OCI-LY1 (cell line): ENCODE measurements at regions not wholly inside any gene's neighbourhood (a gene's known extent, or its start where the extent isn't known, plus 50 kb on each side); places are given as distances from the start of the nearest gene placed in this dataset.

Source experiments
- H2AFZ ChIP-seq: fragments of 200-600 bp; sonication (generic), shearing (Covaris generic); 2 replicates; pipeline ENCODE4 v1.6.0; 2014; ENCODE audit warnings: antibody characterized with exemption, mild to moderate bottlenecking, low read length
- H3F3A ChIP-seq: fragments of 200-600 bp; sonication (generic), shearing (Covaris generic); 2 replicates; pipeline ENCODE4 v1.6.0; 2014; ENCODE audit warnings: mild to moderate bottlenecking, antibody characterized with exemption, low read length, moderate library complexity; ENCODE audit not compliant: insufficient read depth
- H3K27ac ChIP-seq: fragments of 200-600 bp; sonication (generic); 2 replicates; pipeline ENCODE4 v1.5.1; 2014; ENCODE audit warnings: low read length, mixed run types, mild to moderate bottlenecking, low read depth; ENCODE audit not compliant: poor library complexity, severe bottlenecking
- H3K27me3 ChIP-seq: fragments of 200-600 bp; sonication (generic); 2 replicates; pipeline ENCODE4 v1.6.0; 2014; ENCODE audit warnings: antibody characterized with exemption, mild to moderate bottlenecking, low read length, moderate library complexity; ENCODE audit not compliant: insufficient read depth
- H3K36me3 ChIP-seq: fragments of 200-600 bp; sonication (generic); 2 replicates; pipeline ENCODE4 v1.6.1; 2014; ENCODE audit warnings: mild to moderate bottlenecking, antibody characterized with exemption, low read length, moderate library complexity, mixed read lengths; ENCODE audit not compliant: insufficient read depth
- H3K4me1 ChIP-seq: fragments of 200-600 bp; sonication (generic); 2 replicates; pipeline ENCODE4 v1.5.1; 2014; ENCODE audit warnings: mild to moderate bottlenecking, low read length, moderate library complexity; ENCODE audit not compliant: insufficient read depth, severe bottlenecking
- H3K4me2 ChIP-seq: fragments of 200-600 bp; sonication (generic), shearing (Covaris generic); 2 replicates; pipeline ENCODE4 v1.6.1; 2014; ENCODE audit warnings: low read length
- H3K4me3 ChIP-seq: fragments of 200-600 bp; sonication (generic); 2 replicates; pipeline ENCODE4 v1.5.1; 2014; ENCODE audit warnings: low read length, low read depth, mild to moderate bottlenecking, mixed read lengths; ENCODE audit not compliant: poor library complexity, severe bottlenecking
- H3K79me2 ChIP-seq: fragments of 200-600 bp; shearing (Covaris generic); 2 replicates; pipeline ENCODE4 v1.6.1; 2016; ENCODE audit warnings: mixed run types, low read length, mixed read lengths; ENCODE audit not compliant: insufficient read depth
- H3K9ac ChIP-seq: fragments of 200-600 bp; sonication (generic), shearing (Covaris generic); 2 replicates; pipeline ENCODE4 v1.6.1; 2014; ENCODE audit warnings: mild to moderate bottlenecking, low read length, mixed read lengths
- H3K9me2 ChIP-seq: fragments of 200-600 bp; sonication (generic), shearing (Covaris generic); 2 replicates; pipeline ENCODE4 v1.6.1; 2014; ENCODE audit warnings: low read depth, mild to moderate bottlenecking, low read length, mixed read lengths
- H3K9me3 ChIP-seq: fragments of 200-600 bp; shearing (Covaris generic); 2 replicates; pipeline ENCODE4 v1.6.1; 2014; ENCODE audit warnings: low read length, mixed read lengths
- H4K20me1 ChIP-seq: fragments of 200-600 bp; sonication (generic), shearing (Covaris generic); 2 replicates; pipeline ENCODE4 v1.6.0; 2016; ENCODE audit warnings: mild to moderate bottlenecking, low read length; ENCODE audit not compliant: insufficient read depth
- CTCF ChIP-seq: fragments of 200-600 bp; sonication (generic), shearing (Covaris generic); IDR thresholded peaks from 2 replicates; pipeline ENCODE4 v1.5.1; 2017; ENCODE audit warnings: mild to moderate bottlenecking, antibody characterized with exemption, low read length, moderate library complexity, mixed read lengths
- EZH2 ChIP-seq: fragments of 200-600 bp; sonication (generic), shearing (Covaris generic); IDR thresholded peaks from 2 replicates; pipeline ENCODE4 v1.8.0; 2017; ENCODE audit warnings: borderline replicate concordance, mixed run types, mild to moderate bottlenecking, antibody characterized with exemption, low read length, moderate library complexity, mixed read lengths

GRCh38 chr7:156143683-156144082 lies 331.4 kb upstream of the SHH start:
- no peak for TF ChIP-seq CTCF
- no peak for TF ChIP-seq EZH2
- no peaks in the 10 kb centered on the region for H3K9me2 ChIP-seq
- 0 out of 2 replicates have a peak, but pooled peaks cover 2% of the 10 kb centered on the region for H3K27me3 ChIP-seq
- H3K4me3 ChIP-seq, result no peak overlapping the region
- no peaks in the 10 kb centered on the region for H3K9me3 ChIP-seq
- H3K9ac ChIP-seq, result no peak overlapping the region
- no peaks in the 10 kb centered on the region for H3K36me3 ChIP-seq
- no peaks in the 10 kb centered on the region for H4K20me1 ChIP-seq
- H3K79me2 ChIP-seq, result no peaks in the 10 kb centered on the region
- no peaks in the 10 kb centered on the region for H3F3A ChIP-seq
- no peaks in the 10 kb centered on the region for H3K4me1 ChIP-seq
- H3K4me2 ChIP-seq, result no peak overlapping the region
- no peak overlapping the region for H2AFZ ChIP-seq
- no peak overlapping the region for H3K27ac ChIP-seq

GRCh38 chr7:156143158-156143557 lies 330.9 kb upstream of the SHH start:
- H3K4me3 ChIP-seq, result no peak overlapping the region
- no peaks in the 10 kb centered on the region for H3K9me2 ChIP-seq
- H3K27me3 ChIP-seq, result 0 out of 2 replicates have a peak, but pooled peaks cover 2% of the 10 kb centered on the region
- H3F3A ChIP-seq, result no peaks in the 10 kb centered on the region
- TF ChIP-seq EZH2, result no peak
- TF ChIP-seq CTCF, result no peak
- H2AFZ ChIP-seq, result no peak overlapping the region
- no peak overlapping the region for H3K4me2 ChIP-seq
- H3K9ac ChIP-seq, result no peak overlapping the region
- H3K27ac ChIP-seq, result no peak overlapping the region
- H3K4me1 ChIP-seq, result no peaks in the 10 kb centered on the region
- no peaks in the 10 kb centered on the region for H3K9me3 ChIP-seq
- H3K79me2 ChIP-seq, result no peaks in the 10 kb centered on the region
- H4K20me1 ChIP-seq, result no peaks in the 10 kb centered on the region
- H3K36me3 ChIP-seq, result no peaks in the 10 kb centered on the region

- H3K9ac ChIP-seq, result no peak overlapping the region
- H3K4me3 ChIP-seq, result no peak overlapping the region
- 0 out of 2 replicates have a peak, but pooled peaks cover 2% of the 10 kb centered on the region for H3K27me3 ChIP-seq
- H3K4me1 ChIP-seq, result no peaks in the 10 kb centered on the region
- no peak overlapping the region for H2AFZ ChIP-seq
- H3K4me2 ChIP-seq, result no peak overlapping the region
- no peak overlapping the region for H3K27ac ChIP-seq
- H3F3A ChIP-seq, result no peaks in the 10 kb centered on the region
- no peaks in the 10 kb centered on the region for H4K20me1 ChIP-seq
- H3K36me3 ChIP-seq, result no peaks in the 10 kb centered on the region
- H3K9me2 ChIP-seq, result no peaks in the 10 kb centered on the region
- no peaks in the 10 kb centered on the region for H3K9me3 ChIP-seq
- TF ChIP-seq CTCF, result no peak
- TF ChIP-seq EZH2, result no peak
- H3K79me2 ChIP-seq, result no peaks in the 10 kb centered on the region
Measured at GRCh38 chr7:156141941-156142340, 329.7 kb upstream of the SHH start.
